Upper lobe of left lung (tissue), 6 donors: ENCODE measurements at regions not wholly inside any gene's neighbourhood (a gene's known extent, or its start where the extent isn't known, plus 50 kb on each side); places are given as distances from the start of the nearest gene placed in this dataset.

ENCODE experiments used
- ATAC-seq, 2 donors: fragments of 200-7000 bp; cut with Tn5 transposase; one replicate each; pipeline ENCODE4 v1.9.1; 2022; ENCODE audit warnings: mild to moderate bottlenecking in 2 of 2, moderate library complexity in 2 of 2; ENCODE audit not compliant: low FRiP score in 2 of 2
- DNase-seq, 2 donors: peaks; one replicate each; pipeline ENCODE4 v3.0.0-alpha.2; 2019 to 2020
- H3K27ac ChIP-seq, 4 donors: fragments of 200-600 bp; sonication (generic); one replicate each; pipeline ENCODE4 v1.5.1; 2016 to 2019
- H3K27me3 ChIP-seq, 4 donors: fragments of 200-600 bp; sonication (generic); one replicate each; pipeline ENCODE4 v1.5.1; 2017 to 2019
- H3K36me3 ChIP-seq, 4 donors: fragments of 200-600 bp; sonication (generic); one replicate each; pipeline ENCODE4 v1.5.1; 2016 to 2019
- H3K4me1 ChIP-seq, 4 donors: fragments of 200-600 bp; sonication (generic); one replicate each; pipeline ENCODE4 v1.5.1; 2018 to 2019
- H3K4me3 ChIP-seq, 4 donors: fragments of 200-600 bp; sonication (generic); one replicate each; pipeline ENCODE4 v1.5.1; 2017 to 2019; ENCODE audit warnings: mild to moderate bottlenecking in 2 of 4, moderate library complexity in 1 of 4
- H3K9me3 ChIP-seq, 4 donors: fragments of 200-600 bp; sonication (generic); one replicate each; pipeline ENCODE4 v1.5.1; 2018 to 2019
- CTCF ChIP-seq, 6 experiments: fragments of 450-650 bp in 4 of 6; fragments of 200-600 bp in 2 of 6; sonication (generic) in 2 of 6; IDR thresholded peaks; one replicate each; pipeline ENCODE4 v1.5.1; 2016 to 2019; ENCODE audit warnings: antibody characterized with exemption in 6 of 6
- EP300 ChIP-seq, 4 donors: sonication (generic); formaldehyde crosslinking; IDR thresholded peaks; one replicate each; pipeline ENCODE4 v1.5.1; 2017; ENCODE audit warnings: antibody characterized with exemption in 4 of 4, control low read depth in 2 of 4
- POLR2A ChIP-seq, 4 donors: fragments of 450-650 bp; IDR thresholded peaks; one replicate each; pipeline ENCODE4 v1.5.1; 2016 to 2017; ENCODE audit warnings: antibody characterized with exemption in 4 of 4, mild to moderate bottlenecking in 2 of 4
- POLR2AphosphoS5 ChIP-seq, 2 donors: sonication (generic); formaldehyde crosslinking; IDR thresholded peaks; one replicate each; pipeline ENCODE4 v1.5.1; 2017; ENCODE audit warnings: antibody characterized with exemption in 2 of 2
- WGBS, 2 donors: methylation state at CpG; one replicate each; pipeline ENCODE4 v1.1.5; 2017 to 2018; 5-methylcytosine and 5-hydroxymethylcytosine counted together
- donor health status: DM: no; HTN: no; CAD: no; lungs with moderate emphysema.
- donor health status: DM: no; HTN: yes; CAD: no; lungs with severe emphysema.

GRCh38 chr1:47692196-47692595, 254.4 kb downstream of the FOXD2 start:
- ATAC-seq, result no peak
- Histone ChIP-seq H3K4me3 (no peak overlapping the region), H3K9me3 (no peaks in the 10 kb centered on the region), H3K27me3 (no peaks in the 10 kb centered on the region), H3K27ac (no peak overlapping the region), H3K36me3 (no peaks in the 10 kb centered on the region), H3K4me1 (peaks cover 0 to 6% (median 2%) of the 10 kb centered on the region in 4 donors)
- no peak for TF ChIP-seq POLR2A (IDR thresholded peaks at IDR 0.05)
- TF ChIP-seq EP300 (IDR thresholded peaks at IDR 0.05), result no peak
- no peak for TF ChIP-seq POLR2AphosphoS5 (IDR thresholded peaks at IDR 0.05)
- no peak for TF ChIP-seq CTCF (IDR thresholded peaks at IDR 0.05)
- 95 to 97% methylated on average over 7 of the region's 7 CpGs for WGBS, 2 donors
- DNase-seq, result peak in 1 of 2 donors; percentile 4

- no peak for TF ChIP-seq EP300 (IDR thresholded peaks at IDR 0.05)
- Histone ChIP-seq H3K4me1 (peaks cover 0 to 6% (median 2%) of the 10 kb centered on the region in 4 donors), H3K27ac (no peak overlapping the region), H3K27me3 (no peaks in the 10 kb centered on the region), H3K9me3 (no peaks in the 10 kb centered on the region), H3K36me3 (no peaks in the 10 kb centered on the region), H3K4me3 (no peak overlapping the region)
- WGBS, 2 donors, result 85 to 89% methylated on average over 6 to 8 of the region's 8 CpGs
- ATAC-seq, result no peak
- DNase-seq, result peak in 1 of 2 donors; percentile 39
These were observed 255.3 kb downstream of the FOXD2 start for GRCh38 chr1:47693115-47693514.

- 92 to 93% methylated on average over 8 to 14 of the region's 14 CpGs for WGBS, 2 donors
- ATAC-seq (peak in 1 of 2 donors; percentile 17), DNase-seq (peak in 1 of 2 donors; percentile 15)
- H3K4me3 ChIP-seq, result no peak overlapping the region
- H3K27me3 ChIP-seq, result no peaks in the 10 kb centered on the region
- H3K27ac ChIP-seq, result no peak overlapping the region
- no peaks in the 10 kb centered on the region for H3K36me3 ChIP-seq
- TF ChIP-seq CTCF (IDR thresholded peaks at IDR 0.05), result no peak
- TF ChIP-seq EP300 (IDR thresholded peaks at IDR 0.05), result no peak
- no peak for TF ChIP-seq POLR2A (IDR thresholded peaks at IDR 0.05)
- no peak for TF ChIP-seq POLR2AphosphoS5 (IDR thresholded peaks at IDR 0.05)
- H3K4me1 ChIP-seq, result peaks cover 0 to 6% (median 2%) of the 10 kb centered on the region in 4 donors
- no peaks in the 10 kb centered on the region for H3K9me3 ChIP-seq
These were observed 256.4 kb downstream of the FOXD2 start for GRCh38 chr1:47694011-47694890.

- peak in 1 of 2 donors; percentile 54 for DNase-seq
These were observed 258.5 kb downstream of the FOXD2 start for GRCh38 chr1:47696404-47696736.

More at GRCh38 chr1:47696404-47696736, 258.5 kb downstream of the FOXD2 start:
- Histone ChIP-seq H3K27me3 (no peaks in the 10 kb centered on the region), H3K36me3 (no peaks in the 10 kb centered on the region), H3K4me1 (peaks cover 0 to 6% (median 2%) of the 10 kb centered on the region in 4 donors), H3K4me3 (no peak overlapping the region), H3K9me3 (no peaks in the 10 kb centered on the region), H3K27ac (peak overlapping the region in 1 of 4 donors; percentile 30)
- 86 to 89% methylated on average over 1 of the region's 1 CpG for WGBS, 2 donors
- TF ChIP-seq POLR2A (IDR thresholded peaks at IDR 0.05) (no peak), EP300 (IDR thresholded peaks at IDR 0.05) (no peak), POLR2AphosphoS5 (IDR thresholded peaks at IDR 0.05) (no peak), CTCF (IDR thresholded peaks at IDR 0.05) (no peak)
- ATAC-seq, result no peak
